ENCODE measurements at regions not wholly inside any gene's neighbourhood (a gene's known extent, or its start where the extent isn't known, plus 50 kb on each side); places are given as distances from the start of the nearest gene placed in this dataset.
"Not testable (repeated sequence)": the region's sequence is repeated elsewhere in the genome, so short reads cannot be mapped to it uniquely, and the experiment has no call there.

GRCh38 chr16:16507041-16507440, 128.1 kb downstream of the NPIPA7 start:
- not testable (repeated sequence) for TF ChIP-seq CTCF (conservative IDR thresholded peaks at IDR 0.05; ENCODE audit: low read depth, low read length); CEBPB (IDR thresholded peaks at IDR 0.05; ENCODE audit: low read depth, low read length); RAD21 (IDR thresholded peaks at IDR 0.05; ENCODE audit: low read length); RCOR1 (IDR thresholded peaks at IDR 0.05; ENCODE audit: insufficient replicate concordance, low read length); POLR2A (IDR thresholded peaks at IDR 0.05; ENCODE audit: low read depth, low read length); MXI1 (IDR thresholded peaks at IDR 0.05; ENCODE audit: borderline replicate concordance, low read depth, low read length); BHLHE40 (IDR thresholded peaks at IDR 0.05; ENCODE audit: low read depth, low read length); MAFK (IDR thresholded peaks at IDR 0.05; ENCODE audit: low read depth, low read length); RFX5 (IDR thresholded peaks at IDR 0.05; ENCODE audit: low read depth, low read length); FOS (IDR thresholded peaks at IDR 0.05; ENCODE audit: low read depth, low read length); CHD1 (IDR thresholded peaks at IDR 0.05; ENCODE audit: low read depth, low read length); NFE2L2 (IDR thresholded peaks at IDR 0.05; ENCODE audit: low read depth, low read length)
